GM19351 (cell line): ENCODE measurements at regions not wholly inside any gene's neighbourhood (a gene's known extent, or its start where the extent isn't known, plus 50 kb on each side); places are given as distances from the start of the nearest gene placed in this dataset.
"Not testable (repeated sequence)": the region's sequence is repeated elsewhere in the genome, so short reads cannot be mapped to it uniquely, and the experiment has no call there.

Experiments
- ATAC-seq: cut with Tn5 transposase; IDR thresholded peaks from one replicate; pipeline ENCODE4 v1.9.1; 2021; ENCODE audit warnings: mild to moderate bottlenecking, moderate library complexity; ENCODE audit not compliant: unreplicated experiment

DNA sequence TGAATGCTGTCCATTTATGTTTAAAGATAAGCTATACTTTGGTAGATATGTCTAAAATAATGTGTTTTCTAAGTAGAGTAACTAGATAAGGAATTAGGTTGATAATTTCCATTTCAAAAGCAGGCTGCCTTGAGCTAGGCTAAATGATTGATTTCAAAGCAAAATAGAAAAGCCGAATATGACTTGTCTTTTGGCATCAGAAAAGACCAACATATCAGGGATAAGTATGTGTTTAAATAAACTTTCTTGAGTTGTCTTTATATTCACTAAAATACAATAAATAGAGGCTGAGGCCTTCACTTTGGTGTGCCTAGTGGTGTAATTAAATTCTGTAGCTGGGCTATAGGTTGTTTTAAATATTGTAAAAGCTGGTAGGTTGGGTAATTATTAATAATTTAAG lies 569.0 kb downstream of the TAF11L14 start:
- no peak for ATAC-seq

DNA sequence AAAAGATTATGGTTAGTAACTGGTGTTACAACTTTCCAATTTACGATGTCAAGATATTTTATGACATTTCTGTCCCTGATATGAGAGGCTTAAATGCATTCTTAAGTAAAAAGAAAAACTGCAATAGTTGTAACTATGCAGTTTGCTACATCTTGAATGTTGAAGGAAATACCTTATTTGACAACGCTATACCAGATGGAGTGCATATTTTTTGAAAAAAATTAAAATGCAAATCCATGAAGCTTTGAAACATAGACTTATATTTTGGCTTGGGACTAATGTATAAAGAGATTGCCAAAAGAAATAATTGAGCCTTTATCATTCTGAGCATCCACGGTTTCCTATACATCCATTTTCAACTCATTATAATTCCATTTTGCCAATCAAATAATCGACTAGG lies 579.4 kb downstream of the TAF11L14 start:
- ATAC-seq, result no peak

DNA sequence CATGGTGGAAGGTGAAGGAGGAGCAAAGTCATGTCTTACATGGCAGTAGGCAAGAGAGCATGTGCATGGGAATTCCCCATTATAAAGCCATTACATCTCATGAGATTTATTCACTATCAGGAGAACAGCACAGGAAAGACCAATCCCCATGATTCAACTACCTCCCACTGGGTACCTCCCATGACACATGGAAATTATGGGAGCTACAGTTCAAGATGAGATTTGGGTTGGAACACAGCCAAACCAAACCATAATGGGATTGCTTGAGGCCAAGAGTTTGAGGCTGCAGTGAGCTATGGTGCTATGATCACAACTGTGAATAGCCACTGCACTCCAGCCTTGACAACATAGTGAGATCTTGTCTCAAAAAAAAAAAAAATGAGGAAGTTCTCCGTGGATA lies 581.8 kb downstream of the TAF11L14 start:
- ATAC-seq, result no peak

DNA sequence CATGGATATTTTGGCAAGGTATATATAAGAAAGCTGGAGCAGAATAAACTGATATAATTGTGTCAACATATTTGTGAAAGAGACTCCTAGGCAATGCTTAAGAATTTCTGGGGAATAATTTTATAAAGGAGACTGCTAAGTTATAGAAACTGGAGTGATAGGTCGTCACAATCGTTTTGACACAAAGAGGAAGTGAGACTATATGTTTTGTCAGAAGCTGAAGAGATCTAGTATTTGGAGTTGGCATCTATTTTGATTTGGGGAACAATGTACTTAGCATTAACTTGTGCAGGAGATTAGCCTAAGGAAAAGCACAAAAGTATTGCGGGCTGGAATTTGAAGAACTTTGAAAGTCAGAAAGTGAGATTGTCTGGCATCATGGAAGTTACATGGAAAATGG lies 582.5 kb downstream of the TAF11L14 start:
- no peak for ATAC-seq

DNA sequence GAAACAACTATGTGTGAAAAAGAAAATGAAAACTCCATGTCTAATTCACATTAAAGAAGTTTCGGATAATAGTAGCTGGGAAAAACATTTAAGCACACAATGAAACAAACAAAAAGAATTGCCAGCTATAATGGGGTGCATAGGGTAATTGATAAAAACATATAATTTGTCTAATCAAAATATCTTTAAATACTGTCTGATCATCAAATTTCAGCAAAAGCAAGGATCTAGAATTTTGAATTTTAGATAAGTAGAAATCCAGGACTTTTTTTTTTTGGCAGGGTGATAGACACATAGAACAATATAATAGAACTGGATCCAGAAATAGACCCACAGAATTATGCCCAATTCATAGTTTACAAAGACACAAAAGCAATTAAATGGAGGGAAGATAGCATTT lies 585.0 kb downstream of the TAF11L14 start:
- no peak for ATAC-seq

DNA sequence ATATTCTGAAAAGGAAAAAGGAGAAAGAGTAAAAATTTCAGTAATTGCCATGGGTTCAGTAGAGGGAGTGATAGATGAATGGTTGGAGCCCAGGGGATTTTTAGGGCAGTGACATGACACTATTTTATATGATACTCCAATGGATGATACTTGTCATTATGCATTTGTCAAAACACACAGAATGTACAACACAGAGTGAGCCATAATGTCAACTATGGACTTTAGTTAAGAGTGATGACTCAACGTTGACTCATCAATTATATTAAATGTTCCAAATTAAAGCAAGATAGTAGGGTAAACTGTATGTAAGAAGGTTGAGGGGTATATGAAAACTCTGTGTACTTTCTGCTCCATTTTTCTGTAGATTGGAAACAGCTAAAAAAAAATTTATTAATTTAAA lies 586.4 kb downstream of the TAF11L14 start:
- no peak for ATAC-seq

DNA sequence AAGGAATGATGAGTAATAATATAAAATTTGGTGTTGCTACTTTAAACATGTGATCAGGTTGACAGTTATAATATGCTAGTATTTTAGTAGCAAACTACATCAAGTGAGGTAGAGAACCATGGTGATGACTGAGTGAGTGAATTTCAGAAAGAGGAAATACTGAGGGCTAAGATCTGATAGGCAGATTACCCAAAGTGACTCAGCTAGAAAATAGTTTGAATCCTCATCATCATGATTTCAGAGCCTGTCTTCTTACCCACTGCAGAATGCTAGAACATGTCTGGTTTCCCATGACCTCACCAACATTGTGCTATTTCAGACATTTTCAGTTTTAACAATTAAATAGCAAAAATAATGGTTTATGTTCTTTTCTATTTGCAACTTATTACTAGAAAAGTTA lies 602.1 kb downstream of the TAF11L14 start:
- ATAC-seq, result no peak

DNA sequence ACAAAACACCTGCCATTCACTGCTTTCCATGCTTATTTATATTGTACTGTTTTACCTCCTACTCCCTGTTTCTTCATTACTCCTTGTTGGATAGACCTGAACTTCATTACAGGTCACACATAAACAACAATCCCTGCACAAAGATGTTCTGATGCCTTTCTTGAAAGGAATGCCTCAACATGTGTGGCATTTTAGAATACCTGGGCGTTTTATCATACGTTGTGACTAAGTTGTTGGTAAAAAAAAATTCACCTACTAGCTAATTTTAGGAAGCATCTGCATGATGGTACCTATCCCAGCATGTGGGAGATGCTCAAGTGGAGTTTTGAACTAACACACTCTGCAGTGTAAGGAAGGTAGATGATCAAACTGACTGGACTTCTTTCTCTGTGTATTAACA lies 604.1 kb downstream of the TAF11L14 start:
- ATAC-seq, result no peak

DNA sequence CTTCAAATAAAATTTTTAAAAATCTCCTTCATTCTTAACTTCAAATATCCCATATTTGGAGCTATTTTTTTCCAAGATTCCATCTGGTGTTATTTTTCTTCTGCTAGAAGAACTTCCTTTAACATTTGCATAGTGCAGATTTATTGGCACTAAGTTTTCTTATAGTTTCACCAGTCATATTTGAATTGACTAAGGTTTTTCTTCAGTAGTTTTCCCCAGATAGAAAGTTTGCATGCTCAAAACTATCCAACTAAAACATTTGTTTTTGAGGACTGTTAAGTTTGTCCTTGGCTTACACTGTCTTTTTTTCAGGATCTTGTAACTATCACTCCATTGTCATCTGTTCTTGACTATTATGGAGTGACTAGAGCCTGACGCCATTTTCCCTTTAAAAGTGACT lies 606.7 kb downstream of the TAF11L14 start:
- ATAC-seq, result no peak

DNA sequence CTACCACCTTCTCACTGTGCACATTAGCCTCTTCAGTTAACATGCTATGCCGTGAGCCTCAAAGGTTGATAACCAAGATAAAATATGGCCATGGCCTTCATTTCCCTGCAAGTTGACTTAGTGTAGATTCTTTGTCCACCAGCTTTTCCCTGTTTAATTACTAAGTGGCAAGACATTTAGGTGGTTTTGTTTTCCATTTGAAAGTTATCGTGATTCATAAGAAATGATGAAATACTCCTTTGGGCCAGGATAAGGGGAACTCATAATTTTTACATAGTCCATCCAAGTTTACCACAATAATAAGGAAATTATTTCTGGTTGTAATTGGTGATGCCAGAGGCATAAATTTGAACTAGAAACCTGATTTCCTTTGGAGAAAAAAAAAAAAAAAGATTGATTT lies 609.6 kb downstream of the TAF11L14 start:
- no peak for ATAC-seq

DNA sequence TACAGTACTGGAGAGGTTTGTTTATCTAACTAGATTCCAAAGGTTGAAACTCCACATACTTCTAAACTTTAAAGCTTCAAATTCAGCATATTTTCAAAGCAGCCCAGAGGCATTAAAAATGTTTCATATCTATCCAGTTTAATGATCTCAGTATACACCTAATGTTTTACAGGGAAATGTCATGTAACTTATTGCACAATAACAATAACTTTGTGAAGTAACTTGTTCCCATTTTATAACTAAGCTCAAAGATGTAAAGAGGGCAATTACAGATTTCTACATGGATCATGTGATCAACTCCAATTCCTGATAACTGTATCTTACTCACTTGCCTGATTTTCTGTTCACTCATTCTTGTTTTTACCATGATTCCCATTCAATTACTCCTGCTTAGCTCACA lies 610.0 kb downstream of the TAF11L14 start:
- ATAC-seq, result no peak

DNA sequence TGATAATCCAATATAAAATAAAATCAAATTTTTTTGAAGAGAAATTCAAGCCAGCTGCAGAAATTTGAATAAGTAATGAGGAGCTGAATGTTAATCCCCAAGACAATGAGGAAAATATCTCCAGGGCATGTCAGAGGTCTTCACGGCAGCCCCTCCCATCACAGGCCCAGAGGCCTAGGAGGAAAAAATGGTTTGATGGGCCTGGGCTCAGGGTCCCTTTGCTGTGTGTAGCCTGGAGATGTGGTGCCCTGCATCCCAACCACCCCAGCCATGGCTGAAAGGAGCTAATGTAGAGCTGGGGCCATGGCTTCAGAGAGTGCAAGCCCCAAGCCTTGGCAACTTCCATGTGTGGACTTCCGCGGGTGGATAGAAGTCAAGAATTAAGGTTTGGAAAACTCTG lies 618.3 kb downstream of the TAF11L14 start:
- ATAC-seq, result no peak

DNA sequence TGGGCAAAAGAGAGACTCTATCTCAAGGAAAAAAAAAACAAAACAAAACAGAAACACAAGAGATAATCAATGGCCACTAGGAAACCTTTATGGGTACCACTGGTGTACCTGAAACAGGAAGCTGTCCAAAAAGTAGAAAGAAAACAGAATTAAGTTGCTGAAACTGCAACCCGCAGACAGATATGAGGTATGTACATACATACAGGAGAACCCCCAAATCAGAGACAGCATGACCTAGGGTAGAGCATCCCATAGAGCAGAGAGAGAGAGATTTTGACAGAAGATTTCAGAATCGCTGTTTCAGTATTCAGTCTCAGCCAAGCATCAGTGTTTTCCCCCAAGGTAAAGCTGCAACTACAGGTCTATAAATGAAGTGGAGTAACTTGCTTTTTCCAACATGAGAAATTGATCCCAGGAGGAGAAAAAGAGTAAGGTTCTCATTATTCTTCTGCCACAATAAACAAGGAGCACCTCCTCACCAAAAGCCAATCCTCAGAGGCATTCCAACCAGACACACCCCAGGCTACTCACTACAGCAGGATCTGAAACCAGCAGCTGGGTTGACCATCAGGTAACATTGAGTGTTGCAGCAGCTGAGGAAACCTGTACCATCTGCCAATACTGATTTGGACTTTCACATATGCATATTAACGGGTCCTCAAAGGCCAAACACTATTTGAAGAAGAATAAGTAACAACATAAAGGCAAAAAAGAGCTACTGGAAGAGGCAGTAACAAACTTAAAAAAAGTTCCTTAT lies 630.0 kb downstream of the TAF11L14 start:
- ATAC-seq, result no peak

DNA sequence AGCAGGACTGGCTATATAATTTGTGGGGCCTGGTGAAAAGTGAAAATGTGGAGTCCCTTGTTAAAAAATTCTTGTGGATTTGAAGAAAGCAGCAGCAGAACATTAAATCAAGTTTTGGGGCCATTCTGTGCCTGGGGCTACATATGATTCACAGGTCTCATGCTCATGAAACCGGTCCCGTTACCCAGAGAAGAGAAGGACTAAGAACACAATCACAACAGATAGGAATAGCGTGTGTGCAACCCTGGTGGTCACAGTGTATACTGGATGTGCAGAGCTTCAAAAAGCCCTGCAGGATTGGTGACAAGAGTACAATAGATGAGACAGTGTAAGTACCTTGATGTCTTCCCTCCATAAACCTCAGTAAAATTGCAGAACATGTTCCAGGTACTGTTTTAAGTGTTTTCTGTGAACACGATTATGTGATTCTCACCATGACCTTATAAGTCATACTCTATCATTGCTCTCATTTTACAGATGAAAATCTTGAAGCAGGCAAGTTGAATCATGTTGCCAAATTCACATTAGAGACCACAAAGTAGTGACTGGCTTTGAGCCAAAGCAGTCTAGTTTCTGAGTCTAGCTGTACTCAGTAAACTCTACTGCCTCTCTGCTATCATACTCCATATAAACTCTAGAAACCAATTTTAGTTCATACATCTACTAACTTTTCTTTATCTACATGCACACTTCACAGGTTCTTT lies 636.5 kb downstream of the TAF11L14 start:
- no peak for ATAC-seq

DNA sequence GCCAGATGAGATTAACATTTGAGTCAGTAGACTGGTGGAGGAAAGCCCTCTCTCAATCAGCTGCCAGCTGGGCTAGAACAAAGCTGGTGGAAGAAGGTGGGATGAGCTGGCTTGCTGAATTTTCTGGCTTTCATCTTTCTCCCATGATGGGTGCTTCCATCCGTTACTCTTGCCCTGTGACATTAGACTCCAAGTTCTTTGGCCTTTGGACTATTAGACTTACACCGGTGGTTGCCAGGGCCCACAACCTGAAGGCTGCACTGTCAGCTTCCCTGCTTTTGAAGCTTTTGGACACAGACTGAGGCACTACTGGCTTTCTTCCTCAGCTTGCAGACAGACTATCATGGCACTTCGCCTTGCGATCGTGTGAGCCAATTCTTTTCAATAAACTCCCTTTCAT lies 642.7 kb downstream of the TAF11L14 start:
- ATAC-seq, result no peak

DNA sequence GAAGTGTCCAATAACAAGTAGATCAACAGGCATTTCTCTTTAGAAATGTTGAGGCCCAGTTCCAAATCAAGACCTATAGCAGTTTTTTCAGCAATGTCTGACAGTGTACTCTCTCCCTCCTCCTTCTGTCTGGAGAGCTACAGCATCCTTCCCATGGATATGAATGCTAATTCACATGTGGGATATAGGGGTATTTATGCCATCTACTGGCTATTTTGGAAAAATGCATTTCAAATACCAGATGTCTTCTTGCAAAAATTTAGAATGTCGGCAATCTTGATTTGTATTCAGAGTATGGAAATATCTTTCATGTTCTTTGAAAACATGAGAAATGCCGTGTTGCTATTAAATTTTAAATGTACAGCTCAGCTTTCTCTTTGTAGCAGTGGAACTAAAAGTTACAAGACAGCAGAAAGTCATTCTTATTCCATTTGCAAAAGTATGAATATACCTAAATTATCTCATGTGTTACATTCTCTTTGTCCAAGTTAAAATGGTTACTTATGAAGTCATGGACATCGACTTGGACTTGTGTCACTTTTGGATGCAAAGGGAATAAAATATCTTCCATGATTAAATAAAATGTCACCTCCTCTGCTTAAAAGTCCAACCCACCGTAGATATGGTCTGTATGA lies 647.8 kb downstream of the TAF11L14 start:
- no peak for ATAC-seq

DNA sequence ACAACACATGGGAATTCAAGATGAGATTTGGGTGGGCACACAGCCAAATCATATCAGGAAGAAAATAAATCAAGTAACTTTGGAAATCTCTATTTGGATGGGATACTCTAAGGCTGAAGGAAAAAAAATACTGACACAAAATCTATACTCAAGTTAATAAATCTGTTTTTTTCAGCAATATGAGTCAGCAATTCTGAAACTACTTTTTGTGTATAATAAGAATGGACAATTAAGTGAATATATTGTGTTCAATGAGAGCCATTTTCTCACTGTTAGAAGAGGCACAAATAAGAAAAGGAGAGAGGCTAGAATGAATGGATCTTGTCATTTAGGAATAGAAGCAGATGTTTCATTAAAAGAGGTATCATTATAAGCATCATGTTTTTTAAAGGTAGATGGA lies 651.0 kb downstream of the TAF11L14 start:
- ATAC-seq, result no peak

DNA sequence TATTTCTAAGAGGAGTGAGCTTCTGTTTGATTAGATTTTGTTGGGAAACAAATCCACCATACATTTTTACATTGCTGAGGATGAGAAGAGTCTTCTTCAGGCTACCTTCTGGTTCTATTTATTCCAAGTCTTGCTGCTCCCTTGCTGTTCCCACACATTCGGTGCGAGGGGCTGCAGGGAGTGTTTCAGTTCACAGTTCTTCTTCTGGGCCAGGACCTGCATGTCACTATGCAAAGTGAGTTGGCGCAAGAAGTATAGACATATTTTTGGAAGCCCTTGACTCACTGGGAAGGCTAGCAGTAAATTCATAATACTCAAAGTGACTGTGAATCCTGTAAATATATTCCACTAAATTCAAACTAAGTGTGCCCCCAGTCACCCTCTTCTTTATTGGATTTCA lies 657.9 kb downstream of the TAF11L14 start:
- no peak for ATAC-seq

DNA sequence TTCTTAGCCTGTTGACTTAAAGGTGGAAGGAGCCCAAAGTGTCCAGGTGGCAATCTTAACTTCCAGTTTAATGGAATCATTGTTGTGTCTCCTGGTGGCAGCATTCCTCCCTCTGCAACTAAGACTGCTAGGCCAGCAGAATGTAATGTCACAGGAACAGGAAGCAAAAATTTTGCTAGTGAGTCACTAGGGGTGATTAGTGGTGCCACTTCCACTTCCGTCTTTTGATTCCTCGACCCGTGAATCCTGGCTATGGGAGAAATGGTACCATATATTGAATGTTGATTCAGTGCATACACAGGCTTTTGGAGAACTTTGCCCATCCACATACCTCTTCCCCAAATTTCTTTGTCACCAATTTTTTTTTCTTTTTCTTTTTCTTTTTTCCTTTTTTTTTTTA lies 661.4 kb downstream of the TAF11L14 start:
- not testable (repeated sequence) for ATAC-seq

DNA sequence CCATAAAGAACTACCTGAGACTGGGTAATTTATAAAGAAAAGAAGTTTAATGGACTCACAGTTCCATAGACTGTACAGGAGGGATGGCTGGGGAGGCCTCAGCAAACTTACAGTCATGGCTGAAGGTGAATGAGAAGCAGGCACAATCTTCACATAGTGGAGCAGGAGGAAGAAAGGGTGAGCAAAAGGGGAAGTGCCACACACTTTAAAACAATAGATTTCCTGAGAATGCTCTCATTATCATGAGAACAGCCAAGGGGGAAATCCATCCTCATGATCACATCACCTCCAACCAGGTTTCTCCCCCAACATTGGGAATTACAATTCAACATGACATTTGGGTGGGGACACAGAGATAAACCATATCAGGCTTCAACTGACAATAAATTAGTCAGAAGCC lies 664.9 kb downstream of the TAF11L14 start:
- no peak for ATAC-seq

DNA sequence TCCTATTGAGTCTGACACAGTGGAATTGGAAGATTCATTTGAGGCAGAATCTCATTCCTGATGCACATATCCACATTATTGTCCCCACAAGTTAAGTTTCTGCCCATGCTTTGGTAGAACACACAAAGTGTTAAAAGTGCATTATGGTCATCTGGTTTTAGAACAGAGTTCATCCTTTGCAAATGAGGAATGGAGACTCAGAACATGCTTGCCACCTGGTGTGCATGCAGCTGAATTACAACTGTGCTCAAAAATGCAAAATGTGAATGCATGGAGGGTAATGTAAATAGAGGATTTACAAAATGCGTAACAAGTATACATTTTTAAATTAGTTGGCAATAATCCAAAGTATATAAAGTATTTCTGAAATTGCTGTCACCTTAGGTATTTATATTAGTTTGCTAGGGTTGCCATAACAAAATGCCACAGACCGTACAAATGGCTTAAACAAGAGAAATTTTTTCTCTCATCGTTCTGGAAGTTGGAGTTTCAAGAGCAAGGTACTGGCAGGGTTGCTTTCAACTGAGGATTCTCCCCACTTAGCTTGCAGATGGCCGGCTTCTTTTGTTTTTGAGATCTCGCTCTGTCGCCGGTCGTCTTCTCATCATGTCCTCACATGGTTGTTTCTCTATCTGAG lies 671.1 kb downstream of the TAF11L14 start:
- ATAC-seq, result peak; percentile 97

DNA sequence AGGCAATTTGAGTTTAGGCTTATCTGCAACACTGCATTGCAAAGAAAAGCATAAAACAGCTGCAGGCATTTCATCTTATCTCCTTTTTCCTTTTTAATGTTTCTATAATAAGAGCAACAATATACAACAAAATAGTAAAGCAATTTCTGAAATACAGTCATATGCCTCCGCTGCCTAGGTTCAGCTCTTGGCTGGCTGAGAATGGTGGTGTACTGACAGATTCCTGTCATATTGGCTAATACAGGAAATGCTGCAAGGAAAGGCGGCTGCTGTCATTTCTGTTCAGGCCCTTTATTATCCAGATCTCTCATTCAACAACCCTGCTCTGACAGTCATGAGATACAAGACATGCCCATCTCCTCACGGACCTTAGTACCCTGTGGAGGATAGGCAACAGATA lies 677.0 kb downstream of the TAF11L14 start:
- ATAC-seq, result no peak
